HT-29 (cell line): ENCODE measurements at regions not wholly inside any gene's neighbourhood (a gene's known extent, or its start where the extent isn't known, plus 50 kb on each side); places are given as distances from the start of the nearest gene placed in this dataset.
A peak's percentile ranks its signal among the peaks of the same experiment; 100 is the strongest.

Source experiments
- DNase-seq: peaks from one replicate; pipeline ENCODE4 v3.0.0-alpha.2; 2015; ENCODE audit warnings: low spot score

- DNase-seq, result no peak
Measured at GRCh38 chr21:28827422-28827821, 165.3 kb downstream of the LTN1 start.

GRCh38 chr21:28826569-28826968, 166.1 kb downstream of the LTN1 start:
- DNase-seq, result no peak

GRCh38 chr21:28826021-28826420, 166.7 kb downstream of the LTN1 start:
- no peak for DNase-seq

GRCh38 chr21:28823429-28823828, 169.2 kb downstream of the LTN1 start:
- DNase-seq, result no peak

- peak; percentile 53 for DNase-seq
Measured at GRCh38 chr21:28822486-28823335, 170.0 kb downstream of the LTN1 start.

DNA sequence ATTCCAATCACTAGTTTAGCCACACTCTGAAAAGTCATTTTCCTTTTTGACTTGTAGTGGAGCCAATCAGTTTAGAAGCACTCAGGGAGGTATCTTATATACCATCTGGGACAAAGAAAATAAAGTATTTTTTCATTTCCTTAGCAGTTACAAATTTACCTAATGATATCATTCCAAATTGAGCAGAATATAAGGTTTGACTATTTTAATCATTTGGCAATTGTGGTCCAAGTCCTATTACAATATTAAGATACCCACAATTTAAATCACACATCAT, 170.6 kb downstream of the LTN1 start:
- no peak for DNase-seq

DNA sequence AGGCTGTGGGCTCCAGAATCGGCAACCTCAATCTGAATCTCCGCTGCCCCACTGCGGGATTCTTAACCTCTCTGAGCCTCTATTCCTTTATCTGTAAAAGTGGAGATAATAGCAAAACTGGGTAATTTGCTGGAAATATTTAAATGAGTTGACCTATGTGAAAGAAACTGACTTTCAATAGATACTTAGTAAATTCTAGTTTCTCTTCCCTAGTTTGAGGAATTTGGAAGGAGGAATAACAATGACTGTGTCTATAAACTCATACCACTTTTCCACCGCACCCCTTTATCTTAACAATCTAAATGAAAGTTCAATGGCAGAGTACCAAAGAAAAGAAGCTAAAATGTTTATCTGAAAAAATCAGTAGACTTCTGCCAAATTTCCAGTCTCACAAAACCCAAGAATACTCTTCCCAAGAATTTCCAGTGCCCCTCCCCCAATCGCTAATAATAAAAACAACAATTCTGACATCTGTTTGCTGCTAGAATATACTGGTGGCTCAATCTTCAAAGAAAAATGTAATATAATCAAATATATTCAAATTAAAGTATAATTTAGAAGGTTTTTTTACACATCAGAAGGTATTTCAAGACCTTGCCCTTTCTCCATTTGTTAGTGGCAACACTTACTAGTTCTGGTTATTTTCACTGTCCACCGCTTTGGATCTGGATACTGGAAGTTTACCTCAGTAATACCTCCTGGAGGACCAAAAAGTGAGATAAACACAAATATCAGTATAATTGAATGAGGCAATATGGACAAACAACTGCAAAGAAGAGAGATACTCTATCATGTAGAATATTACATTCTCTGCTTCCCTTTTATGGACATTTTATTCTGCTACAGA, 171.2 kb downstream of the LTN1 start:
- no peak for DNase-seq

GRCh38 chr21:28818663-28819278, 173.9 kb downstream of the LTN1 start:
- DNase-seq, result no peak

DNA sequence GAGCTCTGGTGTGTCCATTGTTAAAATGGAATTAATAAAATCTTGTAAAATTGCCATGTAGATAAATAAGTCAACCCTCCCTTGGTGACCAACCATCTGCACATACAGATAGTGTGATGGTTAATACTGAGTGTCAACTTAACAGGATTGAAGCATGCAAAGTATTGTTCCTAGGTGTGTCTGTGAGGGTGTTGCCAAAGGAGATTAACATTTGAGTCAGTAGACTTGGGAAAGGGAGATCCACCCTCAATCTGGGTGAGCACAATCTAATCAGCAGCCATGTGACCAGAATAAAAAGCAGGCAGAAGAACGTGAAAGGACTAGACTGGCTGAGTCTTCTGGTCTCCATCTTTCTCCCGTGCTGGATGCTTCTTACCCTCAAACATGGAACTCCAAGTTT, 174.8 kb downstream of the LTN1 start:
- DNase-seq, result no peak

GRCh38 chr21:28811860-28812259, 180.8 kb downstream of the LTN1 start:
- DNase-seq, result no peak

- no peak for DNase-seq
Measured at GRCh38 chr21:28810826-28811524, 181.7 kb downstream of the LTN1 start.

DNA sequence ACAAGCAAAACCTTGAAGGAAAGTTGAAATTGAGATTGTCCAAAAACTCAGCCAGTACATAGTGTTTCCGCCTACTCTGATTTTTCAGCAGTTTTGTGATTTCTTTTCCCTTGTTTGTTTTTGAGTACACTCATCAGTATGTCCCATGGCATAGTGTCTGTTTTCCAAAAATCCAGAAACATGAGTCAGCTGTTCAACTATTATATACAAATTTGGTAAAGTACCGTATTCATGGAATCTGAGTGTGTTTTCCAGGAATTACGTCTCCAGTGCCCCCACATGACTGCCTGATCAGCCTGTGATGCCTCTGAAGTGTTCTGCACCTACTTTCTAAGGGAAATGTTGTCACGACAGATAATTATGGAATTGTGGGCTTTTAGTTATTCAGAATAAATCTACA, 186.8 kb downstream of the LTN1 start:
- DNase-seq, result no peak

GRCh38 chr21:28804089-28804670, 188.5 kb downstream of the LTN1 start:
- DNase-seq, result no peak

DNA sequence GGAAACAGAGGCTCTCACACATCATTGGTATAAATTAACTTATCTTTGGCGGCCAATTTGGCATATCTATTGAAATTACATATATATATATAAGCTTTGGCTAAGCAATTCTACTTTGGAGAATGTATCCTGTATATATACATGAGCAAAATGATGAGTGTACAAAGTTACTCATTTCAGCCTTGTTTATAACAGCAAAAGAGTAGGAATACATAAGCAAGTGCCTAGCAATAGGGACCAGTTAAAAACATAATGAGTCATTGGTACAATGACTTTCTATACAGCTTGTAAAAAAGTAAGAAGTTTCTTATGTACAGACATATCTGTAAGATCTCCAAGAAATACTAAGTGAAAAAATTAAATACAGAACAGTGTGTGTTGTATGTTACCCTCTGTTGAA, 190.8 kb downstream of the LTN1 start:
- DNase-seq, result no peak

GRCh38 chr21:28799926-28800325, 192.8 kb downstream of the LTN1 start:
- no peak for DNase-seq

GRCh38 chr21:28798798-28799197, 193.9 kb downstream of the LTN1 start:
- no peak for DNase-seq

DNA sequence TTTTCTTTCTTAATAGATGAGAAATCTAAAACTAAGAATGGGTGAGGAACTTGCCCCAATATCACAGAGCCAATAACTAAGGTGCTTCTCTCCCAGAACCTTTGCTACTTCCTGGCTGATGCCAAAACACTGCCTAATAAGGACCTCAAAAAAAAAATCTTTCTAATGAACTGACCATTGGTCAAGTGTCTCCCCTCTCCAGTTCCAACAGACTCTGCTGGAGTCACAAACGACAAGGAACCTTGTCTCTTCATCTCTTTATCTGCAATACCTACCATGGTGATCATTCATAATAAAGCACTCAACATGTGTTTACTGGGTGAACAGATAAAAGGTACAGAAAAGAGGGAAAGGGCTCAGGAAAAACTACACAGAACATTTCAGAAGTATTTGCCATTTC, 197.4 kb downstream of the LTN1 start:
- DNase-seq, result no peak

DNA sequence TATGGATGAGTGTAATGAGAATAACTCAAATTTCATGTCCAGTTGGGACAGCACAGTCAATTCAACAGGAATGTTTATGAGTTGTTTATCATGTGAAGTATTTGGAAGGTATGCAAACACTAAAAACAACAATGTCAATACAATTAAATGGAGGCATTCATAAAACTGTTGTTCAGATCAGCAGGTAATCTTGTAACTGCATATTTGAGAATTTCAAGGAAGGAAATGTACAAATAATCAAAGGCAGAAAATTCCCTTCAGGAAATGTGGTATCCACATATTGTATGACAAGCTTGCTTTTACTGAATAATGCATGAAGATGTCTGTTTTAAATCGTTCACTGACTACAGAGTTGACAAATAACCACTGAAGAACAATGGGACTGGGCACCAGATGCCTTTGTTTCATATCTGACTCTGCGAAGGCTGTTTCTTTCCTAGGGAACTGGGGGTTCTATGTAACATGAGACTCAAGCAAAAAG, 198.3 kb downstream of the LTN1 start:
- DNase-seq, result no peak

- DNase-seq, result peak; percentile 2
Measured at GRCh38 chr21:28793043-28793442, 199.6 kb downstream of the LTN1 start.

DNA sequence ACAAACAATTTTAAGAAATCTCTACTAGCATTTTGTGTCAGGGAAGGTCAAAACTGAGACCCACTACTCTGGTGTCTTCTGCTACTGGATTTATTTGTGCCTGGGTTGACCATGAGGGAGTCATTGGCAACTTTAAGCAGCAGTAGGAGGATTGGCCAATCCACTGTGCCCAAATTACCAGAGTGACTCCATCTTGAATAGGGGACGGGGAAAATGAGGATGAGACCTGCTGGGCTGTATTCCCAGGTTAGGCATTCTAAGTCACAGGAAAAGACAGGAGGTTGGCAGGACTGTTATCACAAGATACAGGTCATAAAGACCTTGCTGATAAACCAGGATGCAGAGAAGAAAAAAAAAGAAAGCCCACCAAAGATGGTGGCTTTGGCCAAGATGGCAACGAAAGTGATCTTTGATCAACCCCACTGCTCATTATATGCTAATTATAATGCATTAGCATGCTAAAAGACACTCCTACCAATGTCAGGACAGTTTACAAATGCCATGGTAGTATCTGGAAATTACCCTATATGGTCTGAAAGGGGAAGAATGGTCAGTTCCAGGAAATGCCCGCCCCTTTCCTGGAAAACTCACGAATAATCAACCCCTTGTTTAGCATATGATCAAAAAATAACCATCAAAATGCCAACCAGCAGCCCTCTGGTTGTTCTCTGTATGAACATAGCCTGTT, 200.9 kb downstream of the LTN1 start:
- DNase-seq, result no peak

- no peak for DNase-seq
Measured at GRCh38 chr21:28790335-28790734, 202.3 kb downstream of the LTN1 start.
